NCI-H2107 treated with DMSO at 0.1 percent for 48 hours (cell line): ENCODE measurements at regions not wholly inside any gene's neighbourhood (a gene's known extent, or its start where the extent isn't known, plus 50 kb on each side); places are given as distances from the start of the nearest gene placed in this dataset.
"Not testable (repeated sequence)": the region's sequence is repeated elsewhere in the genome, so short reads cannot be mapped to it uniquely, and the experiment has no call there.

Source experiments
- DNase-seq: peaks from one replicate; lab custom pipeline; 2025; ENCODE audit not compliant: unreplicated experiment; lab: John Stamatoyannopoulos, UW

DNA sequence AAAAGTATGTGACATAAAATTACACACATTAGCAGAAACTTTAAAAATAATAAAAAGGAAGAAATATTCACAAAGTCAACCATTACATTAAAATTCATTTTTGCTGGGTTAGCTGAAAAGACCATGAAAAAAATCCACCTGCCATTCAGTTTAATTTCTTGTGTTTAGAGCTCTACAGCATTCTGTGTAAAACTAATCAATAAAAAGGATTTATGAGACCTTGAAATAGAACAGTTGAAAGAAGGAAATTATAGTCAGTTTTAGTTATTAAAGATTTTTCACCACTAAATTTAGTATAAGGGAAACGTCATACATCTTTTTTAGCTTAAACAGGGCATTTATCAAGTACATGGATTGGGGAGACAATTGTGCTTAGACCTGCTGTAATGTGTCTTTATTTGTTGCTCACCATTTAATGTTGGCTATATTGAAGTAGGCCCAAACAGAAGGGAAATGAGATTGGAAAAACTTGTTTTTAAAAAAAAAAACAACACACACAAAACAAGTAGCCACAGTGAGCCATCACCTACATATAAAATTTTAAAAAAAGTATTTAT is 438.7 kb upstream of the POU3F2 start:
- no peak for DNase-seq

DNA sequence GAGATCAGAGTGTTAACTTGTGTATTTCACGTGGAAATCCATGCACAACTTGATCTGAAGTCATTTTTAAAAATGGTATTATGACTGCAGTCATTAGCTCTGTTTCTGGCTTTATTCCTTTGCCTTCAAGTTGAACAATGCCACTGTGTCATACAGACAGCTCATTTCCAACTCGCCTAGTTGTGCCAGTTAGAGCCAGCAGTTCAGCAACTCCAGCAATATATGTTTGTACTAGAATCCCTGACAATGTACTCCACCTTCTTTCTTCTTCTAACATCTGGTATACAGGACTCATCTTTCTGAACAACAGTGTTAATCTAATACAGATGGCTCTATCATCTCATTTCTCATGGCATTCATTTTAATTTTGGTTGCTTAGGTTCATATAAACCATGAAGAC is 418.3 kb upstream of the POU3F2 start:
- no peak for DNase-seq

DNA sequence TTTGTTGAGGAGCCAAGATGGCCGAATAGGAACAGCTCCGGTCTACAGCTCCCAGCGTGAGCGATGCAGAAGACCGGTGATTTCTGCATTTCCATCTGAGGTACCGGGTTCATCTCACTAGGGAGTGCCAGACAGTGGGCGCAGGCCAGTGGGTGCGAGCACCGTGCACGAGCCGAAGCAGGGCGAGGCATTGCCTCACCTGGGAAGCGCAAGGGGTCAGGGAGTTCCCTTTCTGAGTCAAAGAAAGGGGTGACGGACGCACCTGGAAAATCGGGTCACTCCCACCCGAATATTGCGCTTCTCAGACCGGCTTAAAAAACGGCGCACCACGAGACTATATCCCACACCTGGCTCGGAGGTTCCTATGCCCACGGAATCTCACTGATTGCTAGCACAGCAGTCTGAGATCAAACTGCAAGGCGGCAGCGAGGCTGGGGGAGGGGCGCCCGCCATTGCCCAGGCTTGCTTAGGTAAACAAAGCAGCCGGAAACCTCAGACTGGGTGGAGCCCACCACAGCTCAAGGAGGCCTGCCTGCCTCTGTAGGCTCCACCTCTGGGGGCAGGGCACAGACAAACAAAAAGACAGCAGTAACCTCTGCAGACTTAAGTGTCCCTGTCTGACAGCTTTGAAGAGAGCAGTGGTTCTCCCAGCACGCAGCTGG is 417.7 kb upstream of the POU3F2 start:
- not testable (repeated sequence) for DNase-seq

DNA sequence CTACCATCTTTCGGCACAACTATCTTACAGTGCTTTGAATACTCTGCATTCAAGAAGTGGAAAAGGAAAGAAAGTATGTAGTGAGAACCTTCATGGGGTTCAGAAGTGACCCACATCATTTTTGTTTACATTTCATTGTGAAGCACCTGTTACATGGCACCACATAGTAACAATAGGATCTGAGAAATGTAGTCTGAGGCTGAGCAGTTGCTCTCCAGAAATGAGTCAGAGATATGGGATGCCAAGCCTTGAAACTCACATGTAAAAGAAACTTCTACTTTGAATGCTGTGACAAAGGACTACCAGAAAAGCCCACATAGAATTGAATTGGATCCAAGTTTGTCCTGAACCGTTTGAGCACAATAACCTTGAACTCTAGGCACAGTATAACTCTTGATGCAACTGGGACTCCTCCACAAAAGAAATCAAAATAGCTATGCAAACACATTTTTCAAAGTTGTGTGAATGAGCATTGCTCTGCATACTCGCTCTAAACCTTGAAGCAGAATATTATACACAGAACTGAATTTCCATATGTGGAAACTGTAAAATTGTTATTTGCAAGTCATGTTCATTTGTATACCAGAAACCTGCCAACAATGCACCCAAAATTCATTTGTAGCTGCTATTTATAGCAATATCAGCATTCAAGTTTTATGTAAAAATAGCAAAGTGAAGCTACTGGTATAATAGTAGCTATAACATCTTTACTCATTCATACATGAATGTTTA is 400.9 kb upstream of the POU3F2 start:
- no peak for DNase-seq

DNA sequence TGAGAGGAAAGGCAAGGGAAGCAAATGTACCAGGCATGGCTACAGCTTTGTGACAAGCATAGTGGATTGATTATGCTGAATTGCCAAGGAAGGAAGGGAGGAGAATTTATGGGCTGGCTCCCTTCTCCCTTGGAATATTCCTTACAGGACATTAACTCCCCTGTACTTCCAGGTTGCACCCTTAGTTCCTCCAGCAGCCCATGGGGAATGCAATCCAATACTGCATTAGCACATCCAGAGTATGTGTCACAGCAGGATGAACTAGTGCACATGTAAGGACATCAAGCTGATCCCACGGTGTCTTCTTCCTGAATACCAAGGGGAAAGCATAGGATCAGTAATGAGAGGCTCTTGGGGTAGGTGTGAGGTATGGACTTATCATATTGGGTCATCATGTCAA is 390.7 kb upstream of the POU3F2 start:
- DNase-seq: no peak

DNA sequence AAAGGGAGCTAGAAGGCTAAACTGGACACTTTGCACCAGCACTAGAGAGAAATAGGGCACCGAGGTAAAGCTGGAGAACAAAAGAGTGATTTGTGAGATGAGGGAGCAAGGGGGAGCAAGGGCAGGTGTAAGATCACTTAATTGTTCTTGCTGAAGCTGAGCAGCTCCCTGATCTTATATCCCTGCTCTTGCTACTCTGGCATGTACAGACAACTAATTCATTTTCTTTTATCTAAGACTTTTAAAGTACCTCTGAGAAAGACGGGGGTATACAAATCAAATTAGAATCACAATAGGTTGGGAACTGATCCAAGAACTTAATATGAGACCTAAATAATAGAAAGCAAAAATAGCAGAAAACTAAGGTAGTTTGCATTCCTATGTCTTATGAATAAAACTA is 381.7 kb upstream of the POU3F2 start:
- peak; percentile 54 for DNase-seq

DNA sequence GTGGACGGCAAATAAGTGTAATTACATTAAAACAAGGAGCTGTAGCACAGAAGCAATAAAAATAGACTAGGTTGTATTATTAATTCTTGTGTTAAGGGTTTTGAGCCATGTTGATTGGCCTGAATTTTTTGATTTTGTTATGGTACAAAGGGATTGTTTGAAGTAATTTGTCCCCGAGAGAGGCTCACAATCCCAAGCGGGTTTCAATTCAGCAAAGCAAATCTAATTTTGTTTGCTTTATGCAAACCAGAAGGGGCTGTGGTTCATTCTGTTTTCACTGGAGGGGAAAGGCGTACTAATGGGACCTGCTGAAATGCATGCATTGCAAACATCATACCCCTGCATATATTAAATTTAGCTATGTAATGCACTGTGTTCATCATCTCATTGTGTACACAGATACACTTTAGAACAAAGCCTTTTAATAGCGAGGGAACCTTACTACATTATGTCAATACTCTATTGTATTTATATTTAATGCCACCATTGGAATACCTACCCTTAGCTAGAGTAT is 379.5 kb upstream of the POU3F2 start:
- DNase-seq: no peak

DNA sequence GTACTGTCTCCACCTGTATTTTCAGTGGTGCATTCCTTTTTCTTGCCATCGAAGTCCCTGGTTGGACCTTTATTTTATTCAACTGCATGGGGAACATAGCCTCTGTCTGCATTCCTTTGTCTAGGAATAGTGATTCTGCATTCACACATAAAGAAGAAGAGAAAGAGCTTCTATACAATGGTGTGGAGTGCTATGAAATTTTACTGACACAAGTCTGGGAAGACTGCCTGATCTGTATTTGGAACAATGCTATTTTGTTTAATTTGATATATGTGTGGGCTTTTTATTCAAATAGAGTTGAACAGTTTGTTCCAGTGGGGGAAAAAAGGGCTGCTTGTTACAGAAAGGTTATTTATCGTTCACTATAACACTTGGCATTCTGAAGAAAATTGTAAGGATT is 375.7 kb upstream of the POU3F2 start:
- DNase-seq: no peak

DNA sequence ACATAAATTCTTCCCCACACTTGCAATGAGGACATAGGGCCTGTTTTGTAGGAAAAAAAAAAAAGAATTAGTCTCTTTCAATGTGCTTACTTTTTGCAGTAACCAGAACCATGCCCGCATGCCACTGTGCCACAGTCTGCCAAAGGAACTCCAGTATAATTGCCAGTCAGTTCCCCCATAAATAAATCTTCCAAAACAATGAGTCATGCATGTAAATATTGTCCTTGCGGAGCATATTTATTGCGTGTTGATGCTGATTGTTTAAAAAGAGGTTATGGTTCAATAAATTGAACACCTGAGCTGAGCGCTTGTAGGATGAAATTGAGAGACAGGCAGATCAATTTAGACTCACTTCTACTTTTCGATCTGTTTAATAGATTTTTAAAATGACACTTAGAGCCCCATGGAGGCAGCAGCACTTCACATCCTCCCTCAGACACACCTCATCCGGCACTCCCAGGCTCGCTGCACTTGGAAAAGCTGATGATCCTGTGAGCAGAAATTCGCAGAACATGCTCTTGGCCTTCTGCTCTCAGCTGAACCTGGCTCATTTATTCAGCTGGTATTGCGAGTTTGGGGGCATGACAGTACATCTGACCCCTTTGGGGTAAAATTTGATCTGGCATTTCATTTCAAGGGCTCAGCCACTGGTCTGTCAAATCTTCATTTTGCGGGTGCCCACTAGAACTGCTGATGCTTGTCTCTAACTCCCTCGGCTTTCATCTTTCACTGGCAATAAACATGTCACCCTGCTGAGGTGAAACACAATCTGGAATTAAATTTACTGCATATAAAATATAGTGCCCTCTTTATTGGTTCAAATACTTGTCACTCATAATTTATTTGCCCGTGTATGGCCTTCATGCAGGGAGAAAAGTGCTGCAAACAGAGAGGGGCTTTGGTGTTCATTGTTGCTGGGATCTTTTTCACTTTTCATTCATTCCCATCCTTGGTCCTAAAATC is 371.1 kb upstream of the POU3F2 start:
- DNase-seq: peak; percentile 39

DNA sequence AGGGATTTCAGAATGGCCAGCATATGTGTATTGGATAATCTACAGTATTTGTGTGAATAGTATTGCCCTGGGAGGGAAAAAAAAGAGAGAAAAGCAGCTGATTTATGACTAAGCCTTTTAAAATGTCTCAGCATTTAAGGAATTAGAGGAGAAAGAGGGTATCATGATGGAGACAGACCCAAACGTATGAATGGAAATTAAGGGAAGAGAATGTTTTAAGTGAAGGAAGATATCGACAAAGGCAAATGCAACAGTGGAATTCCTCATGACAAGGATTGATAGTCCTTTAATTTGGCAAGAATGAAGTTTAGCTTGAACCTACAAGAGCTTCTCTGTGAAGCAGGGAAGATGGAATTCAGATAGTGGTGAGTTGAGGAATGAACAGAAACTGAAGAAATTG is 367.3 kb upstream of the POU3F2 start:
- DNase-seq: no peak

DNA sequence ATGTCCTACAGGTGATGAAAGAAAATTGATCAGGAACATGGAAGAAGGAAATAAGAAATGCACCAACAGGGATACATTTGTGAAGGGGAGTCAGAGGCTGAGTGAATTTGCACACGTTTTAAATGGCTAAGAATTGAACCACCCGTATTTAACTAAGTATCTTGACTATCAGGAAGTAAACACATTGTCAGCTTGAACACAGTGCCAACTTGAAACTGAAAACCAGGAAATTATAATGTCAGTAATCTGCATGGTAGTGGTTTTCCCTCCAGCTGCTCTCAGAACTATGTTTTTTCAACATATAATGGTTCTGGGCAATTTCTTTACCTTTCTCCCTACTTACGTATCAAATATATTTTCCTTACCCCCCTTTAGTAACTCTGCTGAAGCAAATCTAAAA is 366.5 kb upstream of the POU3F2 start:
- DNase-seq: peak; percentile 6

DNA sequence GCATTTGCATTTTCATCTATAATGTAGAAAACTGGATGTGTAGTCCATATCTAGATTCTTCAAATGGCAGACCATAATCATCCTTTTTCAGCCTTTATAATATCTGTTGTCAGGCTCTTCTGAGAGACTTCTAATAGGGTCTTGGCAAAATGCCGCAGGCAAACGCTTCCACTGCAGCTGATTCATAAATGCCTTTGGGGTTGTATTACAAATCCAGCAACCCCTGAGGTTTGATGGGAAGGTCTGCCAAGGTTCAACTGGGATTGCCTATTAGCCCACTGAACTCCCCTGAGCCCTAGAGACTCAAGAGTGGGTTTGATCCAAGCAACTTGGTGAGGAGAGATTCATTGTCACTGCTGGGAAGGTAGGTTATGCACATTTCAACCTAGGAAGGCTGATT is 365.2 kb upstream of the POU3F2 start:
- no peak for DNase-seq

DNA sequence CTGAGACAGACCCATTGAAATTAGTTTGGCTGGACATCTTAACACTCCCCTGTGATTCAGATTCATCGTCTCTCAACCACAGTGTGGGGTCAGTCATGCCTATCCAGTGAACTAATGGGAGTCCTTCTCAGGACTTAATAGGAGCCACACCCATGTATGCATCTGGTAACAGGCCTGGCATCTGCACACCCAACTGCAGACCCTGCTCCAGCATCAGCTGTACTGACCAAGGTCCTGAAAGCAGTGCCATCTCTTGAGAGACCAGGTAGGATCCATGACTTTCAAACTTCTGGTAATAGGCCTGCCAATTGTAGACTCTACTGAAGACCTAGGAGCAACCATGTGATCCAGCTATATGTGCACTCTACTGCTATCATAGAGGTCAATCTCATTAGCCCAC is 363.6 kb upstream of the POU3F2 start:
- DNase-seq: no peak

DNA sequence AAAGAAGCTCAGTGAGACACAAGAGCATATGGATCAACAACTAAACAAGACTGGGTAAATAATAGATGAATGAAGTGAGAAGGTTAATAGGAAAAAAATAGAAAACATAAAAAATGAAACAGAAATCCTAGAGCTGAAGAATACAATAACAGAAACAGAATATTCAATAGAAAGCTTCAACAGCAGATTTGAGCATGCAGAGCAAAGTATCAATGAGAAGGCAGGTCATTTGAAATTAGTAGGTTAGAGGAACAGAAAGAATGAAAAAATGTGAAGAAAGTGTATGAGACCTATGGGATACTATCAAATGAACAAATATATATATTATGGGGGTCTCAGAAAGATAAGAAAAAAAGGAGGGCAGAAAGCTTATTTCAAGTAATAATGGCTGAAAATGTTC is 362.9 kb upstream of the POU3F2 start:
- no peak for DNase-seq

DNA sequence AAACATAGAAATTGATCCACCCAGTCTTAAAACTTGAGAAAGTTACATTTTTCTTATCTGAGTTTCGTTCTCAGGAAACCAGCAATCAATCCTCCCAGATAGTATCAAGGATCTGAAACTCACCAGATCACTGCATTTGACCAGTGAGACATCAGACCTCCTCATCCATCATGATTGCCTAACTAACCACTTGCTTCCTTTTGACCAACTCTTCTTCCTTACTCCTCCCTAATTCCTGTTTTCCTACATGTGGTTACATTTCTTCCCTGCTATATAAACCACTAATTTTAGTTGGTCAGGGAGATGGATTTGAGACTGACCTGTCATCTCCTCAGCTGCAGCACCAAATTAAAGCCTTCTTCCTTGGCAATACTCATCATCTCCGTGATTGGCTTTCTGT is 357.1 kb upstream of the POU3F2 start:
- no peak for DNase-seq

DNA sequence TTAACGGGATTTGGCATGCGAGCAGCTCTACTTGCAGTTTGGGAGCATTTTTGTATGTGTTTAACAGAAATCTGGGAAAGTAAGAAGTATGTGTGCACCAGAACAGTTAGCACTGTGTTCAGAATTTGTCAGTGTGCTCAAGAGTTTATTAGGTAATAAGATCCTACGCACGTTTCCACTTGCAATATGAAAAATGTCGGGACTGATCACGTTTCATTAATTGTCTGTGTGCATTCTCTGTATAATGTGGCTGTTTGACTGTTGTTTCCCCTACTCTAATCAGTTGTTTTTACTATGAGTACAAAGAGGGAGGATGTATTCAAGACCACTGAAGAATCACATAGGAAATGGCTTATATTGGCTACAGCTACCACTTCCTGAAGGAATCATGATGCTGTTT is 349.7 kb upstream of the POU3F2 start:
- peak; percentile 13 for DNase-seq

DNA sequence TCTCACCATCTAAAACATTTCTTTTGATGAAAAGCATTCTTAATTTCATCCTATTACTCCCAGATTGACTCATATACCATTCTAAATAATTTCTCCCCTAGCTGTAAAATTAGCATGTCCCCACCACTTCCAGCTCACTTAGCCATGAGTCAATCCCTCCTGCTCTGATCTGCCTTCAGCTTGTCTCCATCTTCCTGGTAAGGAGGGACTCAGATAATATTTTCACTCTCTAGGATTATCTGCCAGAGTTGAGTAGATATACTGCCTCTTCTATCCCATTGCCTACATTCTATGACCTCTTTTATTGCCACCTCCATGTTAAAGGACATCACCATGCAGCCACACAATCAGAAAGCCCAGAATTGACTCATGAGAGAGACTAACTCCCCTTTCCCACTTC is 348.8 kb upstream of the POU3F2 start:
- DNase-seq: no peak

DNA sequence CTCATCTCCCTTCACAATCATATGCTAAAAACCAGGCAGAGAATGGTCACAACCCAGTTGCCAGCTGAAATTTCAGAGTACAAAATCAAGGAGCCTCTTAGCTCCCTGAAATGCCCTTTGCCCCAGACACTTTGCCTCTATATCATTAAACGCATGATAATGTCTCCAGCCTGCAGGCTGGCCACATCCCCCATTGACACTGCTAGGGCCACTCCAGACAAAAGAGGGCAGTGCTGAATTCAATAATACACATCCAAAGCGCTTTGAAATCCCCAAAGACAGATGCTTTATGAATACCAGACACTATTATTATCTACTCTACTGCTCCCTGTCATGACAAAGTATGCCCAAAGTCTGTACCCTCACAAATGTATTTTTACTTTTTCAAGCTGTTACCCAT is 348.3 kb upstream of the POU3F2 start:
- no peak for DNase-seq

DNA sequence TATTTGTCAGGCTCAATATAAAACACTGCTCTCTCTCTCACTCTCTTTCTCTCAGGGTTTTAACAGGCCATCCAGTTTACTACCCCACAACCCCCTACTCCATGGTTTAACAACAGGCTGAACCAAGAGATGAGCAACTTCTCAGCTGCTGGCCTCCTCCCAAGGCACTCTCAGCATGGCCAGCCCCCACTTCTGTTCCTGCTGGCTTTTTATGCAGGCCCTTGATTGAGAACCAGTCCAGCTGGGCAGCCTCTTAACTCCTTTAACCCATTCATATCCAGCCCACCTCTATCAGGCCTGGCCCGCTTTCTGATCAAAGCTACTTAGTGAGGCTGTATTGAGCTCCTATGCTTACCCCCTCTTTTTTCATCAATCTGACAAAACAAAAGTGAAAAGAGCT is 346.8 kb upstream of the POU3F2 start:
- DNase-seq: no peak

DNA sequence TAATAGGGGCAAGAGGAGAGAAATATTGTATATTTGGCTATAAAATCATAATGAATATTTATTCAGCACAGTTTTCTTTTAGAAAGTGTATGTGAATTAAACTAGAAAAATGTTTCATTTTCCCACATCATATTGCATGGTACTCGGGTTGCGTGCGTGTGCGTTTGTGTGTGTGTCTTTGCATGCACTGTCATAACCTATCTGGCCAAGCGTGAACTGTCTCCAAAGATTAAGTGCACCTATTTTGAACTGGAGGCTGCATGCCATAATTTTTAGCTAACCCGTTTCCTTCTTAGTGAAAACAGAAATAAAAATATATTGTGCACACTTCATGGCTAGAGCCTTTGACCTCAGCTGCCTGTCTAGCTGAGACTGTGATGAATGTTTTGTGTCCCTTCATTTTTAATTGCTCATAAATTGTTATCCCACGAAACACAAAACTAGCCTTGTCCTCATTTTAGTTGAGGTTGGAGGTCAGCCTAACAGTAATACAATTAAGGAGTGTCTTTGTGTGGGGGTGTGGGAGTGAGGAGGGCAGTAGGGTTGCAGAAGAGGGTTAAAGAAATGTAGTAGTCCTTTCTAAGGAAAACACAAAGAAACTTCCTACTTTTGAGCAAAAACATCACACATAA is 336.1 kb upstream of the POU3F2 start:
- DNase-seq: no peak

DNA sequence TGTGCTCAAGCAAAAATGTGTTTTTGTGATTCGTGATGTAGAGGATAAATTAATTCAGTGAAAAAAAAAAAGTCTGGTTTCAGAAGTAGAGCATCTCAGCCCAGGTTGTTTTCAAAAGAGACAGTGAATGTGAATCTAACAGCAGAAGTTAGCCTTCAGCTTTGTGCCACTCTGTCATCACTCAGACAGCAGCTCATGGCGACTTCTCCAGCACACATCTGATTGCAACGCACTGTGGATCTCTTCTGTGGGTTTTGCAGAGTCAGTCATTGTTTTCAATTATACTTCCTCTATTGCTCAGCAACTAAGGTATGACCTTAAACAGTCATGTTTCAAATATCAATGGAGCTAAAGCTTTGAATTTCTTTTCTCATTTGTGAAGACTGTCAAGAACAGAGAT is 335.5 kb upstream of the POU3F2 start:
- DNase-seq: no peak
